HG03159 (cell line): ENCODE measurements at regions not wholly inside any gene's neighbourhood (a gene's known extent, or its start where the extent isn't known, plus 50 kb on each side); places are given as distances from the start of the nearest gene placed in this dataset.
"Not testable (repeated sequence)": the region's sequence is repeated elsewhere in the genome, so short reads cannot be mapped to it uniquely, and the experiment has no call there.

Experiments used
- ATAC-seq: cut with Tn5 transposase; IDR thresholded peaks from one replicate; pipeline ENCODE4 v1.9.1; 2021; ENCODE audit warnings: mild to moderate bottlenecking, moderate library complexity; ENCODE audit not compliant: unreplicated experiment

DNA sequence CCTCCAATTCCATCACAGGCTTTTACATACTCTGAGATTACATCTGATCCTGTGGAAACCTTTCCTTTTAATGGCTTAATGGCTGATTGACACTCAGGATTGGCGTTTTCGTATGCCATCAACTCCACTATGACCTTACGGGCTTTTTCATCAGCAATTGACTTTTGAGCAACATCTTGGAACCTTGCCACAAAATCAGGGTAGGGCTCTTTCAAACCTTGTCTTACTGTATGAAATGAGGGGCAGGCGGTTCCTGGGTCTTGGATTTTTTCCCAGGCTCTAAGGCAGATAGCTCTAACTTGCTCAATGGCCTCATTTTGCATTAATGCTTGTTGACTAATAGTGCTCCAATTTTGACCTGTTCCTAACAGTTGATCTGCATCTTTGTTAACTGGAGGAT, 250.9 kb upstream of the PRKCQ start:
- not testable (repeated sequence) for ATAC-seq

DNA sequence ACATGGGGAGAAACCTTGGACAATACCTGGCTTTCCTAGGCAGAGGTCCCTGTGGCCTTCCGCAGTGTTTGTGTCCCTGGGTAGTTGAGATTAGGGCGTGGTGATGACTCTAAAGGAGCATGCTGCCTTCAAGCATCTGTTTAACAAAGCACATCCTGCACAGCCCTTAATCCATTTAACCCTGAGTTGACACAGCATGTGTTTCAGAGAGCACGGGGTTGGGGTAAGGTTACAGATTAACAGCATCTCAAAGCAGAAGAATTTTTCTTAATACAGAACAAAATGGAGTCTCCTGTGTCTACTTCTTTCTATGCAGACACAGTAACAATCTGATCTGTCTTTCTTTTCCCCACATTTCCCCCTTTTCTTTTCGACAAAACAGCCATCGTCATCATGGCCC, 244.7 kb upstream of the PRKCQ start:
- ATAC-seq: not testable (repeated sequence)

DNA sequence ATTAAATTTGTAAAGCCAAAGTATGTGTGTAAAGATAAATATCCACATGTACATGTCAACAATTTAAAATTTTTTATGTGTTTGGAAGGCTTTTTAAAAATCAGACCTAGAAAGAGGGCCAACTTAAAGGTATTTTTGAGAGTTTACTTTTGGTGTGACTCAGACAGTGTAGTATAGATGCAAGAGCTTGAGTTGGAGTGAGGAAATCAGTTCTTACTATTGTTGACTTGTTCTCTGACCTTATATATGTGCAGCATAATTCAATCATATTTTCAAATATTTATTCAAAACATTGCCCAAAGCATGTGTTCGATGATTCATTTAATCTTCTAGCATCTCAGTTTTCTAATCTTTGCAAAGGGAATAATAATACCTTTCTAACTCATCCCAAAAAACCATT, 243.7 kb upstream of the PRKCQ start:
- no peak for ATAC-seq

DNA sequence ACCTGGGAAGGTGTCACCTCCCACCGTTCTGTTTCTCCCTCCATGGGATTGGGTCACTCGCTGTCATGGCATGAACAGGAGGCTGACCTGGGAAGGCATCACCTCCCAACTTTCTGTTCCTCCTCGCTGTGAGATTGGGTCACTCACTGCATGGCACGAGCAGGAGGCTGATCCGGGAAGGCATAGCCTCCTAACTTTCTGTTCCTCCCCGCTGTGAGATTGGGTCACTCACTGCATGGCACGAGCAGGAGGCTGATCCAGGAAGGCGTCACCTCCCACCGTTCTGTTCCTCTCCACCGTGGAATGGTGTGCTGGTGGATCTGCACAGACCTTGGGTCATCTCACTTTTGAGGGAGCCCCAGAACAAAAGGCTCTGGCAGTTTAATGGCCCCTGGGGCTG, 239.2 kb upstream of the PRKCQ start:
- ATAC-seq: no peak

DNA sequence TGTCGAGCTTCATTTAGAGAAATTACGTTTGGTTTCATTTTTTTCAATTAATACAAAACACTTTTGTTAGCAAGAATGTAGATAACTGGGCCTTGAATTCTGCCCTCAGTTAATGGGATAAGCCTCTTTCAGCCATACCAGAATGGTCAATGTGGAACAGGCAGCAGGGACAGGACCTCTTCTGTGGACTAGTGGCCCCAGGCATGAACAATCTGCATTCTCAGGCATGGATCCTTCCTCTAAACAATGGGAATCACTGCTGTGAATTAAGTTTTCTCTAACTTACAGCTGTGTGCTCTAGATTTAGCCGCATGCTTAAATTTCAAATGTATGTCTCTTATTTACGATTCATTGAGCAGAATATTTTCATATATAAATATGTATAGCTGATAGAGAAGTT, 237.7 kb upstream of the PRKCQ start:
- no peak for ATAC-seq

DNA sequence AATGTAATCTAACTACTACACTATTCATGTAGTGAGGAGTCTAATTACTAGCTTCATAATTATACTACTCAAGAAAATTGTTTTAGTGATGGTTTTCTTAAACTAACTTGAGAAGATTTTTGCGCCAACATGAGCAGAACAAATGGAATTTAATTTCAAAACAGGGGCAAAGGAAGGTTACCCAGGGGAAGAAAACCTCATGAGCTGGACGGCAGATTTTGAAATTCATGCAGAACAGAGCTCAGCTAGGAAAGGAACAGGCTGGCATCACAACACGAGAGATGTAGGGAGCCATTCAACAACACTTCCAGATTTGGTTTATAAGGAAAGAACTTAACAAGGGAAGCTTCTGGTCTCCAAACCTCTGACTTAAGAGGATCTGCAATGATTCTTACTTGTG, 235.3 kb upstream of the PRKCQ start:
- ATAC-seq: no peak

DNA sequence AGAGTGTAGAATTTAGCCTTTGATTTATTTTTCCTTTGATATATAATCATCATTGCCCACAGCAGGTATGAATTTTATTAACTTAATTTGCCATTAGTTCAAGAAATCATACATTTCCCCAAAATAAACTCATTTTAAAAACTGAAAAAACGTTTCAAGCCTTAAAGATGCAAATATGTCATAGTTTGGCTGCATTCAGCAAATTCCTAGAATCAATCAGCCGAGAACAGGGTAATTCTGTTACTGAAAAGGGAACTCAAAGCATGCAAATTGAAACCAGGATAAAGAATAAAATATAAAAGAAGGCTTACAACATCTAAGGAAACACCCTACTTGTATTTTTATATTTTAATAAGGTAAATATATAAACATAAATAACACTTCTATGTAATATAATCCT, 233.8 kb upstream of the PRKCQ start:
- no peak for ATAC-seq

DNA sequence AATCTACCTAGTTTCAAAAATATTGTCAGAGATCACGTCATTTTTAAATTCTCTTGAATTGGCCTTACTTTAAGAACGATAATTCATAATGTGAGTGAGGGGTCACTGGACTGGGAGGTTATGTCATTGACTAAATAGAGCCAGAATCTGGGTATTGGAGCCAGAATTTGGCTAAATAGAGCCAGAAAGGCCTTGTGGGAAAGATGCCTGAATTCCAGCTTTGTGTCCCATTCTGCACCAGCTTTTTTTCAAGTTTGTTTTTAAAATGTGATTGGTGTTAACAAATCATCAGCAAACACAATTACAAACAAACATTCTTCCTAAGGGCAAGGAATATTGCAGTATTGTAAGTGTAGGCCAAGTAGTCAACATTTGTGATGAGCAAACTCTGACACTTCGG, 233.2 kb upstream of the PRKCQ start:
- no peak for ATAC-seq

DNA sequence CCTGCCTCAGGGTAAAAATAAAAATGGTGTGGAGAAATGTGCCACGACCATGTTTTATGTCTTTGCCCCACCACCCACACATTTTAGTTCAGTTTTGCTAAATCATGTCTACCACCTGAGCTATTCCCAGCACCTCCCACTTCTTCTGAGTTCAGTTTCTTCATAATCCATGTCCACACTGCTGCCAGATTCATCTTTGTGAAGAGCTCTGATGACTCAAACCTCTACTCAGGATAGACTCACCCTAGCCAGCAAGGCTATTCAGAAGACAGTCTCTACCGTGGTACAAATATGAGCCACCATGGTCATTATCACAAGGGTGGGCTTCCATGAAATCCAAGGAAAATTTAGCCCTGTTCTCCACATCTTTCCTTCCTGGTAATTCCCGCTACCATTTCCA, 231.1 kb upstream of the PRKCQ start:
- no peak for ATAC-seq

DNA sequence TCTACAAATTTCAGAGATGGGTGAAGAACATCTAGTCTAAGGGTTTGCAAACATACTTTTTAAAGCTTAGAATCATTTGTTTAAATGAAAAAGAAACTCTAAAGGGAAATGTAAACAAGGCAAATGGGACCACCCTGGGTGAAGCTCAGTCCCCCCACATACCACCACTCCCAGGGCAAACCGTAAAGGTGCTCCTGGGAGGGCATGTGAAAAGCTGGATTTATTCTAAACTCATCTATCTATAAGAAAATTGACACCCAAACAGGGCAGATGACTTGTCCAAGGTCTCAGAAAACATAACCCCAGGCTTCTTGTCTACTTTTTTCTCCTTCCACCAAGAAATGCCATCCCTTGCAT, 223.3 kb upstream of the PRKCQ start:
- ATAC-seq: no peak

DNA sequence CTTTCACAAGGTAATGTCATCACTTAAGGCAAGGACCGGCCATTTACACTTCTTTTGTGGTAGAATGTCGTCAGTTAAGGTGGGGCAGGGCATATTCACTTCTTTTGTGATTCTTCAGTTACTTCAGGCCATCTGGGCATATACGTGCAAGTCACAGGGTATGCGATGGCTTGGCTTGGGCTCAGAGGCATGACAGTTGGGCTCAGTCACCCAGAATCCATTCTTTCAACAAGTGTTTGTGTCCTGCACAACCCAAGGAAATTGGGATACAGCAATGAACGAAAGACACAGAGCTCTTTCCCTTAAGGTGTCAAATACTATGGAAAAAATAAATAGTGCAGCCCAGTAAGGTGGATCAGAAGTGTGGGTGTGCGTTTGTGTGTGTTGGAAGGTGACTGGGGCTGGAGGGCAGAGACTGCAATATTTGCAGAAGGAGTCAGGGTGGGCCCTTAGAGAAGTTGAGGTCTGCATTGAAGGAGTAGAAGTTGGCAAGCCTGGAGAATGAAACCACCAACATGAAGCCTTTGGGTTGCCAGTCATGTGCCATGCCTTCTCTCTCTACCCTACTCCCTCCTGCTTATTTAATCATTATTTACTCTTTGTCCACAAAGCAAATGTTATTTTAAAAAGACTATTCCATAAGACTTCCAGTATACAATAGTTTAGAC, 222.8 kb upstream of the PRKCQ start:
- no peak for ATAC-seq

DNA sequence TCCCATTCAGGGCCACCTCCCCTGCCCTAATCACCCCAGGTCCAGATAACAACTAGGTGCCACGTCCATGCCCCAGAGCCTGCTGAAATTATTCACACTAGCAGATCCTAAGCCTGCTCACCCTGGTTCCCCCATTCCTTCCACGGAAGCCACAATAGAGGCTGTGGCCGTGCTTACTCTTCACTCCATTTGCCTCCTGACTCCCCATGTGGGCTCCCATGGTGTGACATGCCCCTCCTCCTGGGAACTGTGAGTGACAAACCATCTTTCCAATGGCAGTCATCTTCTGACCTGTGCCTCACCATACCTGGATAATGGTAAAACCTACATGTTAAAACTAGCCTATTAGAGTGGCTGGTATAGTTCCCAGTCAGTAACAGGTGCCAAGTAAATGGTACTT, 216.2 kb upstream of the PRKCQ start:
- no peak for ATAC-seq

DNA sequence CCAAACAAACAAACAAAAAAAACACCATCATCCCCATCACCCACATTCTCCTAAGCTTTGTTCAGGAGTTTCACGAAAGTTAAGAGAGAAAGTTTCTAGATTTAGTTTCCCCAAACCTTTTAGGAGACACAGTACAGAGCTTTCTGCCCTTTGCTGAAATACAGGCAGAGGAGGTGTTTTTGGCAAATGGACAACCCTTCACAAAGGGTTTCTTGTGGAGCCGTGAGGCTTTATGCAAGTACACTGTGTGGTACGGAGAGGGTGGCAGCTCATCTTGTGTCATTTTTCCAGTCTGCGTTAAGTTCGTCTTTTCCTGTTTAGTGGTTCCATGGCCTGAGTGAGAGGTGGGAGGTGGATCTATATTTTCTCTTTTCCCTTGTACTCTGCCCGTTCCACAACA, 215.5 kb upstream of the PRKCQ start:
- ATAC-seq: no peak

DNA sequence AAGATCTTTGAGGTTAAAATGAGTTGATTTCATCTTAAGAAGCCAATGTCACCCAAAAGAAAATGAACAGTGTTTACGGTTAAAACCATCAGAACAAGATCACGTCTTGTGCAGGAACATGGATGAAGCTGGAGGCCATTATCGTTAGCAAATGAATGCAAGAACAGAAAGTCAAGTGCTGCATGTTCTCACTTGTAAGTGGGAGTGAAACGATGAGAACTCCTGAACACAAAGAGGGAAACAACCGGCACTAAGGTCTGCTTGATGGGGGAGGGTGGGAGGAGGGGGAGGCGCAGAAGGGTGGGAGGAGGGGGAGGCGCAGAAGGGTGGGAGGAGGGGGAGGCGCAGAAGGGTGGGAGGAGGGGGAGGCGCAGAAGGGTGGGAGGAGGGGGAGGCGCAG, 214.8 kb upstream of the PRKCQ start:
- ATAC-seq: not testable (repeated sequence)

DNA sequence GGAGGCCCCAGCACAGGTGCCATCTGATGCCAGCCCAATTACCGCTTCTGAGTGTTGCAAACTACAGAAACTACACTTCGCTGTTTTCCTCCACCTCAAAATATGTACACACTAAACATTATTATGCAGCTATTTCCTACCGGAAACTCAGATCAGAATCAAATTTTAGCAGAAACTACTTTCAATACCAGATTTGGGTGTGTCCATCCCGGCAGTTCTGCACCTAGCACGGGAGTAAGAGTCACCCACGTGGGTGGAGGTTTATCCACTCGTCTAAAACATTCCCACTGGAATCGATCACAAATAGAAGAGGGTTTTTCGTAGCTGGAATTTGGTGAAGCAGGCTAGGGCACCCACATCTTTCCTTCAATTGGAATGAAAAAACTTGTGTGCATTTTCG, 214.4 kb upstream of the PRKCQ start:
- ATAC-seq: no peak

DNA sequence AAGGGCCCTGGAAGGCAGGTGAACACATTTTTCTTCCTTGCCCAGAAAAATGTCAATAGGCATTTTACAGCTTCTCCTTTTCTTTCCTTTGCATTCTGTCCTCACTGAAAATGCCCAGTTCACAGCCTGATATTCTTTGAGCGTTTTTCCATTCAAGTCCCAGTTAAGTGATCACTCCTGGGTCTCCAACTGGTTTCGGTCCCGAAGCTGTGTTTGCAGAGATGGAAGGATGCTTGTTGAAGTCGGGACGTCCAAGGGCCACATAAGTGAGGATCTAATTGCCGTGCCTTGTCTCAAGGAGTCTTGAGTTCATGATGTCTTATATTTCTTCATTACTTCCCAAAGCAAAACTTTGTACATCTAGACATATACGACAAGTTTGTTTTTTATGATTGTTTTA, 208.7 kb upstream of the PRKCQ start:
- ATAC-seq: no peak

DNA sequence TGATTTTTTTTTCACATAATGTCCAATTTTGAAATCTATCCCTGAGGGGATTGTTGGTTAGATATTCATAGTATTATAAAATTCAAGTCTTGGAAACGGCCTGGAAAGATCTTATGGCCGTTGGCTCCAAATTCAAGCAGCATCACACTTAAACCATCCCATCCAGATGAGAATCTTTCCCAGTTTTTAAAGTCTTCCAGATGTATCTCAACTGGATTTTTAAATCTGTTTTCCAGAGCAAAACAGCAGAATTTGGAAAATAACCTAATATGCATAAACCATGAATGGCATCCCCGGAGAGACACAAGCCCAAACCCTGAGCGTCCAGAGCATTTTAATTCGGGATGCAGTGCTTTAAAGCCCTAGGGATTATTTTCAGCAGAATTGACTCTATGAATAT, 208.2 kb upstream of the PRKCQ start:
- ATAC-seq: no peak

DNA sequence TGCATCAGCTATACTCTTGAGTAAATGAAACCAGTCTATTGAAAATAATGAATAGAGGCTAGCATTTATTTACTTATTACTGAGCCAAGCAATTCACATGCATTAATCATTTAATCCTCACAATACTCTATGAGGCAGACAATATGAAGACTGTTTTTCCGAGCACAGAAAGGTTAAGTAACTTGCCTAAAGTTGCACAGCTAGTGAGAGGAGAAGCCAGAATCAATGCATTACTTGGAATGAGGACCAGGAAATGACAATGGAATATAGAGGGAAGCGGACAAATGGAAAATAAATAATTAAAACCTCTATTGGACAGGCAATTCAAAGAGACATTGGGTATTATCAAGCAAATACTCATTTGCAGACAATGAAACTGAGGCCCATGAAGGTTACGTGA, 207.6 kb upstream of the PRKCQ start:
- no peak for ATAC-seq

DNA sequence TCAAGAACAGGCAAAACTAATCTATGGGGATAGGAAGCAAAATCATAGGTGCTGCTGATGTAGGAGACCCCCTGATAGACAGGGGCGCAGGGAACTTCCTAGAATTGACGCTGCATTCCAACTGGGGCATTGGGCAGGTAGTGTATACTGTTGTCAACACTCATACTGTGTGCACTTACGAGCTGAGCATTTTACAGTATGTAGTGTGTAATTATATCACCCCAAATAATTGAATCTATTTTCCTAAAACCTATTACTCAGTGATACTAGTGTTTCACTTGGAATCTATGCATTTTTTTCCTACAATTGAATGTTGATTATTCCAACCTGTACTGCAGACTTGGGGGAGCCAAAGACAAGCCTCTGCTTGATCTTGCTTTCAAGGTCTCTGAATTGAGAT, 207.0 kb upstream of the PRKCQ start:
- no peak for ATAC-seq

DNA sequence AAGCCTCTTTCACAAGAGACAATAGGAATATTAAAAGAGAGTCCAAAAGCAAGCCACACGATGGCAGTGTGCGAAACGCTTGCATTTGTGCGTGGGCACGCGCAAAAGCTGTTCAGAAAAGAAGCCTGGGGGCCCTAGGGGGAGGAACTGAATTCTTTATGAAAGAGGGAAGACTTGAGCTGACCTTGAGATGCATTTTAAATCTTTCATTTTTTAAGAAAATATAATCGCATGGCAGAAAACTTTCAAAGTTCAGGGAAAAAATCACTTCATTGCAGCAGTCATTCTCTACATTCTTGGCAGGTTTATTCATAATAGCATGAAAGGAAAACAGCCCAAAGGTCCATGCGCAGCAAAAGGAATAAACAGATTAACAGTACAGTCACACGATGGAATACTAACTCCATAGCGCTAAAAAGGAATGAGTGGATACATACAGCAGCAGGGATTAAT, 206.5 kb upstream of the PRKCQ start:
- ATAC-seq: no peak

DNA sequence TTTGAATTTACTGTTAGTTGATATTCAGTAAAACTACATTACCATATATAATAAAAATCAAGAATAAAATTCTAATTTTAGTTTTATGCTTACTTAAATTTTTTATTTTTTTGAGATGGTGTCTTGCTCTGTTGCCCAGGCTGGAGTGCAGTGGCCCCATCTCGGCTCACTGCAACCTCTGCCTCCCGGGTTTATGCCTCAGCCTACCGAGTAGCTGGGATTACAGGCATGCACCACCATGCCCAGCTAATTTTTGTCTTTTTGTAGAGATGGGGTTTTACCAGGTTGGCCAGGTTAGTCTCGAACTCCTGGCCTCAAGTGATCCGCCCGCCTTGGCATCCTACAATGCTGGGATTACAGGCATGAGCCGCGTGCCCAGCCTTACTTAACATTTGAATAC, 204.4 kb upstream of the PRKCQ start:
- ATAC-seq: not testable (repeated sequence)

DNA sequence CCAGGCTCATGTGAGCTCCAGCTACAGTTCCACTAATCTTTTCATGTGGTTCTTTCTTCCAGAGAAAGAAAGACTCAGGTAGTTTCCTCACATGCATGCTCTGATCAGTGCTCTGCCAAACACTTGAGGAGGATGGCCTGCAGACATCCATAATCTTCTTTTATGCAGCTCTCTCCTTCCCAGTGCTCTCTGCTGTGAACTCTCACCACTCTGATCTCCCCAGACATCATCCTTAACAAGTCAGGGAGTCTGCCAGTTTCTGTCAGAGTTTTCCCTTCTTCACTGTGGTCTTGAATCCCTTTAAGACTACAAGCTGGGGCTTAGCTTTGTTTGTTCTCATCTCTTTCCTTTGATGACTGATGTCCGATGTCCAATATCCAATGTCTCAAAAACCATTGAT, 203.4 kb upstream of the PRKCQ start:
- ATAC-seq: no peak

DNA sequence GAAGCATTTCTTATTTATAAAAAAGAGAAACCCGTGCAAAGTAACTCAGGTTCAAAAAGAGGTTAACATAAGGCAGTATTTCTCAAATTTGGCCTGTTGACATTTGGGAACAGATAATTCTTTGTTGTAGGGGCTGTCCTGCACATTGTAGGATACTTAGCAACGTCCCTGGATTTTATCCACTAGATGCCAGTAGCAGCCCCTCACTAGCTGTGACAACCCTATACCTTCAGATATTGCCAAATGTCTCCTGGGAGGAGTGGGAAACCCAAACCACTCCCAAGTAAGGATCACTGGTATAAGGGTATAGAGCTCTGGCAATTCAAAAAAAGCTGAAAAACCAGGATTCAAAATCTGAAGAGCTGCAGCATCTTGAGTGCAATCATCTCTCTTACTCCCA, 202.3 kb upstream of the PRKCQ start:
- no peak for ATAC-seq
